HL-60 (cell line): ENCODE measurements at regions not wholly inside any gene's neighbourhood (a gene's known extent, or its start where the extent isn't known, plus 50 kb on each side); places are given as distances from the start of the nearest gene placed in this dataset.
A peak's percentile ranks its signal among the peaks of the same experiment; 100 is the strongest.

Source experiments
- DNase-seq, 2 experiments: peaks; one replicate each; pipeline ENCODE4 v3.0.0-alpha.2; 2010 to 2020; ENCODE audit warnings: low read depth in 1 of 2, low spot score in 1 of 2
- H3K27ac ChIP-seq: fragments of 250-450 bp; sonication (Bioruptor Pico); replicated peaks from 2 replicates; pipeline ENCODE4 v1.5.1; 2020; ENCODE audit warnings: mild to moderate bottlenecking, moderate library complexity
- H3K27me3 ChIP-seq: fragments of 250-450 bp; sonication (Bioruptor Pico); 2 replicates; pipeline ENCODE4 v1.5.1; 2021; ENCODE audit warnings: mild to moderate bottlenecking, moderate library complexity; ENCODE audit not compliant: insufficient read depth, poor library complexity, severe bottlenecking
- H3K4me3 ChIP-seq: replicated peaks from 2 replicates; pipeline ENCODE4 v1.5.1; 2011; ENCODE audit warnings: mild to moderate bottlenecking, control low read depth, low read length; ENCODE audit not compliant: insufficient read depth
- CTCF ChIP-seq: IDR thresholded peaks from one replicate; pipeline ENCODE4 v1.5.1; 2011; ENCODE audit warnings: low read length, control low read depth, inconsistent platforms; ENCODE audit not compliant: insufficient read depth
- GABPA ChIP-seq: IDR thresholded peaks from 2 replicates; pipeline ENCODE4 v1.6.1; 2012; ENCODE audit warnings: low read depth
- POLR2AphosphoS5 ChIP-seq: IDR thresholded peaks from 2 replicates; pipeline ENCODE4 v1.6.1; 2012; ENCODE audit warnings: low read depth
- SPI1 ChIP-seq: IDR thresholded peaks from 2 replicates; pipeline ENCODE4 v1.6.1; 2012; ENCODE audit warnings: low read depth, mild to moderate bottlenecking, borderline replicate concordance
- TF ChIP-seq, protein P1 (sequence below): IDR thresholded peaks from 2 replicates; pipeline ENCODE4 v1.6.1; 2012; ENCODE audit warnings: low read depth; ENCODE audit not compliant: insufficient replicate concordance

GRCh38 chr4:17385403-17385802 lies 126.5 kb downstream of the QDPR start:
- no peaks in the 10 kb centered on the region for H3K27me3 ChIP-seq
- no peak overlapping the region for H3K4me3 ChIP-seq
- DNase-seq: peak in 1 of 2 experiments; percentile 12
- H3K27ac ChIP-seq: no peak overlapping the region
- no peak for TF ChIP-seq GABPA
- TF ChIP-seq POLR2AphosphoS5: no peak
- no peak for TF ChIP-seq CTCF
- no peak for TF ChIP-seq SPI1
- TF ChIP-seq, protein P1, sequence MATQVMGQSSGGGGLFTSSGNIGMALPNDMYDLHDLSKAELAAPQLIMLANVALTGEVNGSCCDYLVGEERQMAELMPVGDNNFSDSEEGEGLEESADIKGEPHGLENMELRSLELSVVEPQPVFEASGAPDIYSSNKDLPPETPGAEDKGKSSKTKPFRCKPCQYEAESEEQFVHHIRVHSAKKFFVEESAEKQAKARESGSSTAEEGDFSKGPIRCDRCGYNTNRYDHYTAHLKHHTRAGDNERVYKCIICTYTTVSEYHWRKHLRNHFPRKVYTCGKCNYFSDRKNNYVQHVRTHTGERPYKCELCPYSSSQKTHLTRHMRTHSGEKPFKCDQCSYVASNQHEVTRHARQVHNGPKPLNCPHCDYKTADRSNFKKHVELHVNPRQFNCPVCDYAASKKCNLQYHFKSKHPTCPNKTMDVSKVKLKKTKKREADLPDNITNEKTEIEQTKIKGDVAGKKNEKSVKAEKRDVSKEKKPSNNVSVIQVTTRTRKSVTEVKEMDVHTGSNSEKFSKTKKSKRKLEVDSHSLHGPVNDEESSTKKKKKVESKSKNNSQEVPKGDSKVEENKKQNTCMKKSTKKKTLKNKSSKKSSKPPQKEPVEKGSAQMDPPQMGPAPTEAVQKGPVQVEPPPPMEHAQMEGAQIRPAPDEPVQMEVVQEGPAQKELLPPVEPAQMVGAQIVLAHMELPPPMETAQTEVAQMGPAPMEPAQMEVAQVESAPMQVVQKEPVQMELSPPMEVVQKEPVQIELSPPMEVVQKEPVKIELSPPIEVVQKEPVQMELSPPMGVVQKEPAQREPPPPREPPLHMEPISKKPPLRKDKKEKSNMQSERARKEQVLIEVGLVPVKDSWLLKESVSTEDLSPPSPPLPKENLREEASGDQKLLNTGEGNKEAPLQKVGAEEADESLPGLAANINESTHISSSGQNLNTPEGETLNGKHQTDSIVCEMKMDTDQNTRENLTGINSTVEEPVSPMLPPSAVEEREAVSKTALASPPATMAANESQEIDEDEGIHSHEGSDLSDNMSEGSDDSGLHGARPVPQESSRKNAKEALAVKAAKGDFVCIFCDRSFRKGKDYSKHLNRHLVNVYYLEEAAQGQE: no peak

- Histone ChIP-seq H3K4me3 (no peak overlapping the region), H3K27me3 (peaks cover 3% of the 10 kb centered on the region), H3K27ac (no peak overlapping the region)
- TF ChIP-seq, protein P1: no peak
- TF ChIP-seq SPI1: no peak
- no peak for TF ChIP-seq POLR2AphosphoS5
- no peak for TF ChIP-seq CTCF
- TF ChIP-seq GABPA: no peak
- DNase-seq: no peak
Observed at GRCh38 chr4:17380347-17380746, 131.5 kb downstream of the QDPR start.

DNA sequence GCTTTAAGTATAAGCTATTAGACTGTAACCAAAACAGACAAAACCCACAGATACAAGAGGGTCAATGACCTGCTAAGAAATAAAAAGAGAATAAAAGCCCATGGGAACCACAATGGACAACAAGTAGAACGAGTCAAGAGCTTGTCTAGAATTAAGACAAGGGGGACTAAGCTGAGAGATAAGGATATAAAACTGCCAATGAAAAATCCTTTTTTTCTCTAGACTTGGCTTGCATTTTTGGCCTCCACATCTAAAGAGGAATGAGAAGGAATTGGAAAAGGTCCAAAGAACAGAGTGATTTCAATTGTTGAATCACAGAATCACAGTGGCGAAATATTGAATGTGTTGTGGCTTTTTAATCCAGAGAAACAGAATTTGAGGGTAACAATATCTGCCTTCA lies 135.7 kb downstream of the QDPR start:
- no peak for DNase-seq
- H3K4me3 ChIP-seq: no peak overlapping the region
- TF ChIP-seq, protein P1: no peak
- TF ChIP-seq GABPA: no peak
- no peak for TF ChIP-seq SPI1
- TF ChIP-seq POLR2AphosphoS5: no peak

DNA sequence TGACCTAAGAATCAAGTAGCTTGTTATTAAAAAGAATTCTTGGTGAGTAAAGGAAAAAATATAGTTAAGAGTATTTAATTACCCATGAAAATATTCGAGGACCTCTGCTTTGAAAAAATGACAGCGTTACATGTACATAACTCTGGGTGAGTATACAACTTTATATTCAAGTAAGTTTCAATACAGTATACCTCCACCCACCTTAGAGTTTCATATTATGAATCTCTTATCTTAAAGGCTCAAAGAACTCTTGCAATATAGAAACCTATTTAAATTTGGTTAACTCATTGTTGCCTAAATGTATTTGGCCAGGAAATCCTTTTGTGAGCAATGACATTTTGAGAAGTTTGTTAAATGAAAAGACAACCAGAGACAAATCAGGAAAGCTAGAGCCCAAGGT lies 138.2 kb downstream of the QDPR start:
- no peak overlapping the region for H3K4me3 ChIP-seq
- no peak for DNase-seq
- no peak for TF ChIP-seq GABPA
- TF ChIP-seq, protein P1: no peak
- no peak for TF ChIP-seq CTCF
- no peak for TF ChIP-seq SPI1
- no peak for TF ChIP-seq POLR2AphosphoS5
- H3K27me3 ChIP-seq: peaks cover 3% of the 10 kb centered on the region
- H3K27ac ChIP-seq: no peak overlapping the region

More for the DNA sequence above, 135.7 kb downstream of the QDPR start:
- no peak overlapping the region for H3K27ac ChIP-seq
- peaks cover 3% of the 10 kb centered on the region for H3K27me3 ChIP-seq
